HepG2 (cell line): ENCODE measurements at regions not wholly inside any gene's neighbourhood (a gene's known extent, or its start where the extent isn't known, plus 50 kb on each side); places are given as distances from the start of the nearest gene placed in this dataset.

ENCODE experiments used
- ATAC-seq: fragments of 200-7000 bp; cut with Tn5 transposase; 3 replicates; pipeline ENCODE4 v1.9.1; 2020; ENCODE audit warnings: mild to moderate bottlenecking, moderate library complexity
- BruUV-seq: library from RNA; stranded (reverse); fragments of 400-500 nt; replicated peaks from 2 replicates; lab custom pipeline; 2021; lab: Mats Ljungman, UMichigan
- CTCF ChIA-PET: fragments of 300-600 bp; formaldehyde crosslinking; extraction: SDS; loops from one replicate; lab custom pipeline; 2021; ENCODE audit warnings: low total read pairs, inconsistent platforms, low intra/inter-chr PET ratio; lab: Yijun Ruan, JAX
- POLR2A ChIA-PET: fragments of 350-600 bp; sonication (Branson Sonifier 250); formaldehyde crosslinking; loops from one replicate; lab custom pipeline; 2020; ENCODE audit warnings: antibody characterized with exemption, inconsistent platforms; lab: Yijun Ruan, JAX
- DNase-seq: peaks from one replicate; pipeline ENCODE4 v3.0.0-alpha.2; 2015; ENCODE audit warnings: low spot score
- FAIRE-seq: peaks from 3 replicates; lab custom pipeline; 2011; peaks lifted over from hg19 to GRCh38; lab: Jason Lieb, UNC
- H2AFZ ChIP-seq: one replicate; pipeline ENCODE4 v1.6.1; 2011; ENCODE audit warnings: low read length, inconsistent platforms
- H3K27ac ChIP-seq: fragments of 300-600 bp; 3 replicates; pipeline ENCODE4 v1.8.0; 2011; ENCODE audit warnings: mixed run types, mild to moderate bottlenecking, mixed read lengths, low read length, inconsistent platforms; ENCODE audit not compliant: insufficient read depth; ENCODE audit errors: extremely low read length
- H3K27me3 ChIP-seq, 2 experiments: fragments of 200-600 bp in 1 of 2; 2 replicates in 1 of 2; 3 replicates in 1 of 2; pipeline versions ENCODE4 v1.6.0 to v1.8.0; 2011; ENCODE audit warnings: low read length in 2 of 2, mild to moderate bottlenecking in 2 of 2, moderate library complexity in 2 of 2, inconsistent platforms in 1 of 2; ENCODE audit not compliant: insufficient read depth in 2 of 2, control insufficient read depth in 1 of 2
- H3K36me3 ChIP-seq, 2 experiments: fragments of 200-600 bp in 1 of 2; replicated peaks in 1 of 2; 2 replicates in 1 of 2; 3 replicates in 1 of 2; pipeline versions ENCODE4 v1.5.1 to v1.8.0; 2011; ENCODE audit warnings: low read length in 2 of 2, inconsistent platforms in 1 of 2; ENCODE audit not compliant: insufficient read depth in 2 of 2, control insufficient read depth in 1 of 2
- H3K4me1 ChIP-seq: 2 replicates; pipeline ENCODE4 v1.5.1; 2012; ENCODE audit warnings: low read length, inconsistent platforms; ENCODE audit not compliant: insufficient read depth
- H3K4me2 ChIP-seq: 2 replicates; pipeline ENCODE4 v1.6.0; 2011; ENCODE audit warnings: low read depth, low read length, inconsistent platforms
- H3K4me3 ChIP-seq, 3 experiments: fragments of 200-600 bp in 1 of 3; sonication (generic), shearing (Covaris generic) in 1 of 3; replicated peaks in 1 of 3; 2 replicates each; pipeline ENCODE4 v1.5.1; 2011 to 2016; ENCODE audit warnings: low read length in 3 of 3, inconsistent platforms in 2 of 3, low read depth in 2 of 3, mild to moderate bottlenecking in 2 of 3, control low read depth in 1 of 3, mixed read lengths in 1 of 3; ENCODE audit not compliant: insufficient read depth in 1 of 3
- H3K79me2 ChIP-seq: one replicate; pipeline ENCODE4 v1.6.1; 2011; ENCODE audit warnings: low read length, inconsistent platforms; ENCODE audit not compliant: insufficient read depth
- H3K9ac ChIP-seq: 2 replicates; pipeline ENCODE4 v1.6.0; 2011; ENCODE audit warnings: mild to moderate bottlenecking, low read depth, low read length, inconsistent platforms; ENCODE audit not compliant: insufficient read depth
- H3K9me3 ChIP-seq: 2 replicates; pipeline ENCODE4 v1.5.1; 2012; ENCODE audit warnings: mild to moderate bottlenecking, low read length
- H4K20me1 ChIP-seq: 2 replicates; pipeline ENCODE4 v1.6.0; 2011; ENCODE audit warnings: inconsistent platforms, mild to moderate bottlenecking, low read length, moderate library complexity; ENCODE audit not compliant: insufficient read depth
- MBNL3 ChIP-seq: fragments of 250-450 bp; sonication (Bioruptor Pico); conservative IDR thresholded peaks from 2 replicates; pipeline ENCODE4 v1.8.0; 2022; ENCODE audit warnings: mild to moderate bottlenecking, inconsistent platforms
- YY1 ChIP-seq: IDR thresholded peaks from 2 replicates; pipeline ENCODE4 v1.6.1; 2011; ENCODE audit warnings: low read length, low read depth, moderate library complexity, mild to moderate bottlenecking; ENCODE audit not compliant: insufficient read depth, insufficient replicate concordance
- WGBS: methylation state at CpG from one replicate; pipeline ENCODE4 v1.1.6; 2017; ENCODE audit warnings: low lambda C conversion rate; 5-methylcytosine and 5-hydroxymethylcytosine counted together
- in situ Hi-C: cut with HindIII; loops from 2 replicates; pipeline ENCODE4 v1.10.0; 2017; ENCODE audit warnings: low pct_unique_long_range_greater_than_20kb; ENCODE audit not compliant: extremely low pct_ligation_motif_present
- intact Hi-C: fragments of 100-400 bp; cut with micrococcal nuclease; formaldehyde crosslinking; loops from one replicate; pipeline ENCODE4 v1.10.0; 2022; ENCODE audit not compliant: unreplicated experiment
- TF ChIP-seq, protein P1 (sequence below): sonication (generic); formaldehyde crosslinking; IDR thresholded peaks from 2 replicates; pipeline ENCODE4 v1.4.0; 2020; ENCODE audit warnings: missing genetic modification reagents
- TF ChIP-seq, protein P2 (sequence below): sonication (generic); formaldehyde crosslinking; IDR thresholded peaks from 2 replicates; pipeline ENCODE4 v1.4.0; 2020; ENCODE audit warnings: missing genetic modification reagents
- TF ChIP-seq, protein P3 (sequence below): sonication (generic); formaldehyde crosslinking; IDR thresholded peaks from one replicate; pipeline ENCODE4 v1.5.1; 2020; ENCODE audit warnings: mild to moderate bottlenecking, missing genetic modification reagents; ENCODE audit errors: not compliant biosample characterization
- TF ChIP-seq, protein P4 (sequence below): sonication (generic); formaldehyde crosslinking; IDR thresholded peaks from 2 replicates; pipeline ENCODE4 v1.4.0; 2020; ENCODE audit warnings: missing genetic modification reagents, borderline replicate concordance

DNA sequence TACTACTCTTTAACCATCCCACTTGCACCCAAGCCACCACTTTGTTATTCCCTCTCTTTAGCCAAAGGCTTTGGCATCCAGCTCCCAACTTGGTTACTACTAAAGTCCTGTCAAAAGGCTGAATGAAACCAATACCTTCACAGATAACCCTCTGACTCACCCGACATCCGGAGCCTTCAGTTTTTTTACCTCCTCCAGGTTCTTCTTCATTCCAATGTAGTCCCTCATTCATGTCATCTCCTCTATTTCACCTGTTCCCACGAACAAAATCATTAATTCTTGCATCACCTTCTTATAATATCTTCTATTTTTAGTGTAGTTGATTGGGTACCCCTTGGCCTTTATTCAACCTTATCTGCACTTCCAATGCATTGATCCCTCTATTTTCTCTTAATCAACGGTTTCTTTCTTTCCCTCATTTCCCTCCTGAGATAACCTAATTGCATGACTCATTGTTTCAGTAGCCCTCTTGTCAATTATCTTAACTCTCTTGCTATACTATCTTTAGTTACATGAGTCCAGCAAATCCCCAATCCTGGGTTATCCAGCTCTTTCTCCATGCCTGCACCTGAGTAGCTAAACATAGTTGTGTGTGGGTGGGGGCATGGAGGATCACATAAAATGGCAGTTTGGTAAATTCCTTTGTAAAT lies 87.2 kb upstream of the COL1A2 start:
- intact Hi-C loops (no loop called here), in situ Hi-C loops (no loop called here)
- 2% methylated on average over 4 of the region's 4 CpGs for WGBS
- H3K27ac ChIP-seq = no peak overlapping the region
- H3K9me3 ChIP-seq = no peaks in the 10 kb centered on the region
- no peaks in the 10 kb centered on the region for H3K36me3 ChIP-seq
- BruUV-seq = no TSS peak
- DNase-seq = no peak
- no peaks in the 10 kb centered on the region for H4K20me1 ChIP-seq
- no peak overlapping the region for H2AFZ ChIP-seq
- CTCF ChIA-PET = no interaction called here
- no peak overlapping the region for H3K4me2 ChIP-seq
- H3K9ac ChIP-seq = no peak overlapping the region
- no peak for ATAC-seq
- POLR2A ChIA-PET = no interaction called here
- H3K4me3 ChIP-seq = no peak overlapping the region
- FAIRE-seq = no peak
- no peaks in the 10 kb centered on the region for H3K79me2 ChIP-seq
- no peaks in the 10 kb centered on the region for H3K4me1 ChIP-seq
- H3K27me3 ChIP-seq = peaks cover 0 to 3% of the 10 kb centered on the region in 2 experiments; a peak in 2 of 5 replicates
- TF ChIP-seq, protein P1, sequence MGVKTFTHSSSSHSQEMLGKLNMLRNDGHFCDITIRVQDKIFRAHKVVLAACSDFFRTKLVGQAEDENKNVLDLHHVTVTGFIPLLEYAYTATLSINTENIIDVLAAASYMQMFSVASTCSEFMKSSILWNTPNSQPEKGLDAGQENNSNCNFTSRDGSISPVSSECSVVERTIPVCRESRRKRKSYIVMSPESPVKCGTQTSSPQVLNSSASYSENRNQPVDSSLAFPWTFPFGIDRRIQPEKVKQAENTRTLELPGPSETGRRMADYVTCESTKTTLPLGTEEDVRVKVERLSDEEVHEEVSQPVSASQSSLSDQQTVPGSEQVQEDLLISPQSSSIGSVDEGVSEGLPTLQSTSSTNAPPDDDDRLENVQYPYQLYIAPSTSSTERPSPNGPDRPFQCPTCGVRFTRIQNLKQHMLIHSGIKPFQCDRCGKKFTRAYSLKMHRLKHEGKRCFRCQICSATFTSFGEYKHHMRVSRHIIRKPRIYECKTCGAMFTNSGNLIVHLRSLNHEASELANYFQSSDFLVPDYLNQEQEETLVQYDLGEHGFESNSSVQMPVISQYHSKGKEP (CRISPR knock-in tag) = no peak
- TF ChIP-seq, protein P2, sequence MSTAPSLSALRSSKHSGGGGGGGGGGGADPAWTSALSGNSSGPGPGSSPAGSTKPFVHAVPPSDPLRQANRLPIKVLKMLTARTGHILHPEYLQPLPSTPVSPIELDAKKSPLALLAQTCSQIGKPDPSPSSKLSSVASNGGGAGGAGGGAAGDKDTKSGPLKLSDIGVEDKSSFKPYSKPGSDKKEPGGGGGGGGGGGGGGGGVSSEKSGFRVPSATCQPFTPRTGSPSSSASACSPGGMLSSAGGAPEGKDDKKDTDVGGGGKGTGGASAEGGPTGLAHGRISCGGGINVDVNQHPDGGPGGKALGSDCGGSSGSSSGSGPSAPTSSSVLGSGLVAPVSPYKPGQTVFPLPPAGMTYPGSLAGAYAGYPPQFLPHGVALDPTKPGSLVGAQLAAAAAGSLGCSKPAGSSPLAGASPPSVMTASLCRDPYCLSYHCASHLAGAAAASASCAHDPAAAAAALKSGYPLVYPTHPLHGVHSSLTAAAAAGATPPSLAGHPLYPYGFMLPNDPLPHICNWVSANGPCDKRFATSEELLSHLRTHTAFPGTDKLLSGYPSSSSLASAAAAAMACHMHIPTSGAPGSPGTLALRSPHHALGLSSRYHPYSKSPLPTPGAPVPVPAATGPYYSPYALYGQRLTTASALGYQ (CRISPR knock-in tag) = no peak
- TF ChIP-seq, protein P3, sequence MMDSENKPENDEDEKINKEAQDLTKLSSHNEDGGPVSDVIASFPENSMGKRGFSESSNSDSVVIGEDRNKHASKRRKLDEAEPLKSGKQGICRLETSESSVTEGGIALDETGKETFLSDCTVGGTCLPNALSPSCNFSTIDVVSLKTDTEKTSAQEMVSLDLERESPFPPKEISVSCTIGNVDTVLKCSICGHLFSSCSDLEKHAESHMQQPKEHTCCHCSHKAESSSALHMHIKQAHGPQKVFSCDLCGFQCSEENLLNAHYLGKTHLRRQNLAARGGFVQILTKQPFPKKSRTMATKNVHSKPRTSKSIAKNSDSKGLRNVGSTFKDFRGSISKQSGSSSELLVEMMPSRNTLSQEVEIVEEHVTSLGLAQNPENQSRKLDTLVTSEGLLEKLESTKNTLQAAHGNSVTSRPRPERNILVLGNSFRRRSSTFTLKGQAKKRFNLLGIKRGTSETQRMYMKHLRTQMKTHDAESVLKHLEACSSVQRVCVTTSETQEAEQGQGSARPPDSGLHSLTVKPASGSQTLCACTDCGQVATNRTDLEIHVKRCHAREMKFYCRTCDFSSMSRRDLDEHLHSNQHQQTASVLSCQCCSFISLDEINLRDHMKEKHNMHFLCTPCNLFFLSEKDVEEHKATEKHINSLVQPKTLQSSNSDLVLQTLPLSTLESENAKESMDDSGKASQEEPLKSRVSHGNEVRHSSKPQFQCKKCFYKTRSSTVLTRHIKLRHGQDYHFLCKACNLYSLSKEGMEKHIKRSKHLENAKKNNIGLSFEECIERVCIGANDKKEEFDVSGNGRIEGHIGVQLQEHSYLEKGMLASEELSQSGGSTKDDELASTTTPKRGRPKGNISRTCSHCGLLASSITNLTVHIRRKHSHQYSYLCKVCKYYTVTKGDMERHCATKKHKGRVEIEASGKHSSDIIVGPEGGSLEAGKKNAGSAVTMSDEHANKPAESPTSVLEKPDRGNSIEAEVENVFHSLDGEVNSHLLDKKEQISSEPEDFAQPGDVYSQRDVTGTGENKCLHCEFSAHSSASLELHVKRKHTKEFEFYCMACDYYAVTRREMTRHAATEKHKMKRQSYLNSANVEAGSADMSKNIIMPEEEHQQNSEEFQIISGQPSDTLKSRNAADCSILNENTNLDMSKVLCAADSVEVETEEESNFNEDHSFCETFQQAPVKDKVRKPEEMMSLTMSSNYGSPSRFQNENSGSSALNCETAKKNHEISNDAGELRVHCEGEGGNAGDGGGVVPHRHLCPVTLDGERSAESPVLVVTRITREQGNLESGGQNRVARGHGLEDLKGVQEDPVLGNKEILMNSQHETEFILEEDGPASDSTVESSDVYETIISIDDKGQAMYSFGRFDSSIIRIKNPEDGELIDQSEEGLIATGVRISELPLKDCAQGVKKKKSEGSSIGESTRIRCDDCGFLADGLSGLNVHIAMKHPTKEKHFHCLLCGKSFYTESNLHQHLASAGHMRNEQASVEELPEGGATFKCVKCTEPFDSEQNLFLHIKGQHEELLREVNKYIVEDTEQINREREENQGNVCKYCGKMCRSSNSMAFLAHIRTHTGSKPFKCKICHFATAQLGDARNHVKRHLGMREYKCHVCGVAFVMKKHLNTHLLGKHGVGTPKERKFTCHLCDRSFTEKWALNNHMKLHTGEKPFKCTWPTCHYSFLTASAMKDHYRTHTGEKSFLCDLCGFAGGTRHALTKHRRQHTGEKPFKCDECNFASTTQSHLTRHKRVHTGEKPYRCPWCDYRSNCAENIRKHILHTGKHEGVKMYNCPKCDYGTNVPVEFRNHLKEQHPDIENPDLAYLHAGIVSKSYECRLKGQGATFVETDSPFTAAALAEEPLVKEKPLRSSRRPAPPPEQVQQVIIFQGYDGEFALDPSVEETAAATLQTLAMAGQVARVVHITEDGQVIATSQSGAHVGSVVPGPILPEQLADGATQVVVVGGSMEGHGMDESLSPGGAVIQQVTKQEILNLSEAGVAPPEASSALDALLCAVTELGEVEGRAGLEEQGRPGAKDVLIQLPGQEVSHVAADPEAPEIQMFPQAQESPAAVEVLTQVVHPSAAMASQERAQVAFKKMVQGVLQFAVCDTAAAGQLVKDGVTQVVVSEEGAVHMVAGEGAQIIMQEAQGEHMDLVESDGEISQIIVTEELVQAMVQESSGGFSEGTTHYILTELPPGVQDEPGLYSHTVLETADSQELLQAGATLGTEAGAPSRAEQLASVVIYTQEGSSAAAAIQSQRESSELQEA (CRISPR knock-in tag) = no peak
- TF ChIP-seq MBNL3 (CRISPR knock-in tag) (no peak), YY1 (no peak)
- TF ChIP-seq, protein P4, sequence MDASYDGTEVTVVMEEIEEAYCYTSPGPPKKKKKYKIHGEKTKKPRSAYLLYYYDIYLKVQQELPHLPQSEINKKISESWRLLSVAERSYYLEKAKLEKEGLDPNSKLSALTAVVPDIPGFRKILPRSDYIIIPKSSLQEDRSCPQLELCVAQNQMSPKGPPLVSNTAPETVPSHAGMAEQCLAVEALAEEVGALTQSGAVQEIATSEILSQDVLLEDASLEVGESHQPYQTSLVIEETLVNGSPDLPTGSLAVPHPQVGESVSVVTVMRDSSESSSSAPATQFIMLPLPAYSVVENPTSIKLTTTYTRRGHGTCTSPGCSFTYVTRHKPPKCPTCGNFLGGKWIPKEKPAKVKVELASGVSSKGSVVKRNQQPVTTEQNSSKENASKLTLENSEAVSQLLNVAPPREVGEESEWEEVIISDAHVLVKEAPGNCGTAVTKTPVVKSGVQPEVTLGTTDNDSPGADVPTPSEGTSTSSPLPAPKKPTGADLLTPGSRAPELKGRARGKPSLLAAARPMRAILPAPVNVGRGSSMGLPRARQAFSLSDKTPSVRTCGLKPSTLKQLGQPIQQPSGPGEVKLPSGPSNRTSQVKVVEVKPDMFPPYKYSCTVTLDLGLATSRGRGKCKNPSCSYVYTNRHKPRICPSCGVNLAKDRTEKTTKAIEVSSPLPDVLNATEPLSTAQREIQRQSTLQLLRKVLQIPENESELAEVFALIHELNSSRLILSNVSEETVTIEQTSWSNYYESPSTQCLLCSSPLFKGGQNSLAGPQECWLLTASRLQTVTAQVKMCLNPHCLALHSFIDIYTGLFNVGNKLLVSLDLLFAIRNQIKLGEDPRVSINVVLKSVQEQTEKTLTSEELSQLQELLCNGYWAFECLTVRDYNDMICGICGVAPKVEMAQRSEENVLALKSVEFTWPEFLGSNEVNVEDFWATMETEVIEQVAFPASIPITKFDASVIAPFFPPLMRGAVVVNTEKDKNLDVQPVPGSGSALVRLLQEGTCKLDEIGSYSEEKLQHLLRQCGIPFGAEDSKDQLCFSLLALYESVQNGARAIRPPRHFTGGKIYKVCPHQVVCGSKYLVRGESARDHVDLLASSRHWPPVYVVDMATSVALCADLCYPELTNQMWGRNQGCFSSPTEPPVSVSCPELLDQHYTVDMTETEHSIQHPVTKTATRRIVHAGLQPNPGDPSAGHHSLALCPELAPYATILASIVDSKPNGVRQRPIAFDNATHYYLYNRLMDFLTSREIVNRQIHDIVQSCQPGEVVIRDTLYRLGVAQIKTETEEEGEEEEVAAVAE (CRISPR knock-in tag) = no peak
